Stimulated activated CD8-positive, alpha-beta memory T cell treated with anti-CD3 and anti-CD28 coated beads, Interleukin-12 subunit alpha, Interleukin-12 subunit beta, amount 100 ng/mL, for 24 hours (primary cell): ENCODE measurements at regions not wholly inside any gene's neighbourhood (a gene's known extent, or its start where the extent isn't known, plus 50 kb on each side); places are given as distances from the start of the nearest gene placed in this dataset.
"Not testable (repeated sequence)": the region's sequence is repeated elsewhere in the genome, so short reads cannot be mapped to it uniquely, and the experiment has no call there.

ENCODE experiments used
- DNase-seq: peaks from one replicate; pipeline ENCODE4 v3.0.0-alpha.2; 2020; ENCODE audit errors: extremely low read depth

DNA sequence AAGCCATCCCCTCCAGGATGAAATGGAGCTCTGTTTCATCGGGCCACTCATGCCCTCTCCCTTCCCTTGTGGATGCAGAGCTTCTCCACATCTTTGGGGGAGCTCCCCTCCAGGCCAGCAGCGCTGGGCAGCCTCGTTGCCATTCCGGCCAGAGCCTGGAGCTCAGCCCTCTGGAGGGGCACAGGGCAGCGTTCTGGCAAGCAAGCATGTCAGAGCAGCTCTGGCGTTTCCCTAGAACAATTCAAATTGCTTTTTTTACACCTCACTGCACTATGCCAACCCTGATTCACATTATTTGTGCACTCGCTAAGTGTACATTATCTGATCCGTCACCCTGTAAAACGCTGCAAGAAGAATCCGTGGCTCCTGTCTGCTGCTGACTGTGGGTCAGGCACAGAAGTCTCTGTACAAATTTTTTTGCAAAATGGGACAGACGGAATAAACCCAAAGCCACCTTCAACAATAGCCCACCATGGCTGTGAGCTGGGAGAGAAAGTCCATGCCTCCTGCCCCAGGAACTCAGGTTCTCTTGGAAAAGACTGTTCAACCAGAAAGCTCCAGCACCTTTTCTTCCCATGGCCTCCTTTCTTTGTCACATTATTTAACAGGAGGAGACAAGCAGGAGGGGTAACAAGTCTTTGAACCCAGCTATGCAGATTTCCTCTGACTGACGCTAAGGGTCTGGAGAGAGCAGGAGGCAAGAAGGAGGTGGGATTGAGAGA lies 139.5 kb upstream of the CADM1 start:
- no peak for DNase-seq

DNA sequence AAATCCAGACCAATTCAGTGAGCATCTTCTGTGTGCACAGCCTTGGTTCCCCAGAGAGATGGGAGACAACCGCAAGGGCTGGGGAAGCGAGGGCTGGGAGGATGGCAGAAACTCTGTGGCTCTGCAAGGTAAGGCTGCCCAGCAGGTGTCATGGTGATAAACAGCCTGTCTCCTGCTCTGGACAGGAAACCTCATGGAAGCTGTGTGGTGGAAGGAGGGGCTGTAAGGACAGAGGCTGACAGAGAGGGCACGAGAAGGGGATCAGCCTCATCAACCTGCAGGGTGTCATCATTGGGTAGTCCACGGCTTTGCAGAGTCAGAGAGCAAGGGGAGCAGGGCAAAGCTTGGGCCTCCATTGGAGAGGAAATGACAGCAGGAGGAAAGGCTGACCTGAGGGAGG lies 138.4 kb upstream of the CADM1 start:
- DNase-seq: no peak

DNA sequence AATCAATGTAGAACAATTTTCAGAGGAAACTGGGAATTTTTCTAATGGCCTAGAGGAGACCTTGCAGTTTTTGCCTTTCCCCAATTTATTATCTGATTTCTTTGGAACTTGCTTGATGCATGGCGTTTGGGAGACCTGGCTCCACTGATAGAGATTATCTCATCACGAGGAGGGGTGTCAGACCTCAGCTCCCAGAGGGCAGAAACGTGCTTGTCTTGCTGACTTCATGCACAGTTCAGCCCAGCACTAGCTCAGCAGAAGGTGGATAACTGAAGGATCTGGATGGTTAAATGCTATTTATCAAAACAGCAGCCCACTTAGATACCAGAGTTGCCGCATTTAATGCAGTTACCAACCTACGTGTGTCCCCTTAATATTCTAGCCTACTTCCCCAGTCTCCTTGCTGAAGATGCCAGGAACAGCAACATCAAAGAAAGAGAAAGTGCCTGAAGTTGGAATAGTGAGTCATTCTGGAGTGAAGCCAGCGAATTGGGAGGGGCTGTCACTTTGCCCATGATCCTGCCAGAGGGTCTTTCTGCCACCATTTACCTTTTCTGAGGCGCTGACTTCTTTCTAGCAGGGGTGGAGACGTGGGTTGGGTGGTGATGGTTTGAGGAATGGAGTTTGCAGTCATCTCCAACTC lies 133.5 kb upstream of the CADM1 start:
- DNase-seq: no peak

DNA sequence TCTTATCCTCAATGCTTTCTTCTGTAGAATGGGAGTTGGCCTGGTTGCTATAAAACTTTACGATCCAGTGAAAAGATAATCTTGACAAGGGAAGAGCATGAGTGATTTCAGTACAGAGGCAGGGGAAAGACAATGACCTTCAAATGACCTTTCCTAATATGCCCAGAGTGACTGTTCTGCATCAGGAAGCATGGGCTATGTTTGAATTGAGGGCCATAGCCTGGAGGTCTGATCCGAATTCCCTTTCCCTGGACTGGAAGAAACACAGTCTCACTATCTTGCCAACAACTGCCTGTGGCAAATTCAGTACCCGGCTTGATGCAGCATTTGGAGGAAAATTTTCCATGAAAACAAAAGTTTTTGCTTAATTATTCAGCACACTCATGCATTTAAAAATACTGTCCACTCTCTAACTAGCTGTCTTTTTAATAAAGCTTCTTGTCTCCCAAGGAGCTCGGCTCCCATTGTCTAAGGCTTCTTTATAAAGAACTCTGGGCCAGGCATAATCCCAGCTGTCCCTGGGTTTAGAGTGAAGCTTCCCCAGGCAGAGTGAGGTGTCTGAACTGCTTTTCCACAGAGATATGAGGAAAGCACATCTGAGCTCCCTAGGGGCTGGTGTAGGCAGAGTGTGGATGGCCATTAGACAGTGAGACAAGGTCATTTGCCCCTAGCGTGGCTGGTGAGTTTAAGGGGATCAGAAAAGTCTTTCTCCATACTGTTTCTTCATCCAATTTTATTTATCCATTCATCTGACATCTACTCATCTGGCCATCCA lies 132.7 kb upstream of the CADM1 start:
- no peak for DNase-seq

- not testable (repeated sequence) for DNase-seq
These were observed 129.8 kb upstream of the CADM1 start for GRCh38 chr11:115633977-115634376.

DNA sequence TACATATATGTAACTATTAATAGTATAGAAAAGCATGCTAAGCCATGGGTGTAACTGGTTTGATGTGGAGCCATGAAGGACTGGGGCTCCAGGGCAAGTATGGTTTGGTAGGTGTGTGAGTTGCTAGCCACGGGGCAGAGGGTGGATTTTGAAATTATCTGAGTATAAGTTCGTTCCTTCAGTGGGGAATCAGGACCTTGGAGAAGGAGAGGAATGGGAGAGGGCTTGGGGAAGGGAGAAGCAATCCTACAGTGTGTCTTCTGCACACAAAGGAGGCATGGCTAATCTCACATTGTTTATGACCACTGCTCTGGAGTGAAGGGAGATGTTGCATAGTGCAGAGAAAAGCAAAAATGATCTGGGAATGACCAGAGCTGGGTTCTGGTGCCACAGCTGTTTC lies 127.8 kb upstream of the CADM1 start:
- DNase-seq: no peak

GRCh38 chr11:115631609-115632008 lies 127.4 kb upstream of the CADM1 start:
- no peak for DNase-seq

- DNase-seq: no peak
These were observed 126.0 kb upstream of the CADM1 start for GRCh38 chr11:115630214-115630613.

DNA sequence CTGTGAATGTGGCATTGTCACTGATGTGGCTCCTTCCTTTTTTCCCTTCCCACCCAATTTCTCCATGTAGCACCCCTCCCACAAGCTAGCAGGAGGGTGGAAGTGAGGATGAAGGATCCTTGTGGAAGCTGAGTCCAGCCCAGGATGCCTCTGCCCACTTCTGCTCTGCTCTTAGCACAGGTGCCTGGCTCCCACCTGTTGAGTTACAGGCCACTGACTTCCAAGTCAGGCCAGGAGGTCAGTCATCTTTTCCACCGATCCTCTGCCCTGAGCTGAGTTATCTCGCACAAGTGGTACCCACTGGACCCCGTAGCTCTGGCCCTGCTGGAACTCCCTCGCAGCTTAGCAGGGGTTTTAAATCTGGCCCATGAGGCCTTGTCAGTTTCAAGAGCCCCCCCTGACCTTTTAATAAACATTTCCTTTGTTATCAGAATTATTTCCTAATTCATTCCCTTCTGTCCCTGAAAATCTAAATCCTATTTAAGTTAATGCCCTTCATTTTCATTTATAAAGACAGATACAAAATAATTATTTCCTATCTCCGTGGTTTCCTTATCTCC lies 125.3 kb upstream of the CADM1 start:
- no peak for DNase-seq

- no peak for DNase-seq
These were observed 123.6 kb upstream of the CADM1 start for GRCh38 chr11:115627666-115628460.

GRCh38 chr11:115627071-115627470 lies 122.9 kb upstream of the CADM1 start:
- DNase-seq: no peak

GRCh38 chr11:115626414-115626813 lies 122.2 kb upstream of the CADM1 start:
- no peak for DNase-seq

DNA sequence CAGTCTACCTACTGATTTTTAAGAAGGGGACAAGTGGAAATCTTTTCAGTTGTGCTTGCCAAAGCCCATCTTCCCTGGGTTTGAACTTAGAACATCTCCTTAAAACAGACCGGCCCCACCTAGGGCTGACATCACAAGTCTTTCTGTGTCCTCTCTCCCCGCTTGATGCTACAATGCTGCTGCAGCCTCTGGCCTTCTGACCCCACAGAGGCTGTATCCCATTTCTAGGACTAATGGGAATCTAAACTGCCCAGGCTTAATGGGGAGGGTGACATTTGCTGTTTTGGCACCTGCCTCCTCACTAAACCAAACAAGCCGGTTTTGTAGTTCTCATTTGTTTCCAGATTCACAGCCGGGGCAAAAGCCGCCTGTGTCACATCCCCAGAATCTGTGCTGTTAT lies 121.3 kb upstream of the CADM1 start:
- no peak for DNase-seq

- DNase-seq: no peak
These were observed 119.8 kb upstream of the CADM1 start for GRCh38 chr11:115624065-115624464.

DNA sequence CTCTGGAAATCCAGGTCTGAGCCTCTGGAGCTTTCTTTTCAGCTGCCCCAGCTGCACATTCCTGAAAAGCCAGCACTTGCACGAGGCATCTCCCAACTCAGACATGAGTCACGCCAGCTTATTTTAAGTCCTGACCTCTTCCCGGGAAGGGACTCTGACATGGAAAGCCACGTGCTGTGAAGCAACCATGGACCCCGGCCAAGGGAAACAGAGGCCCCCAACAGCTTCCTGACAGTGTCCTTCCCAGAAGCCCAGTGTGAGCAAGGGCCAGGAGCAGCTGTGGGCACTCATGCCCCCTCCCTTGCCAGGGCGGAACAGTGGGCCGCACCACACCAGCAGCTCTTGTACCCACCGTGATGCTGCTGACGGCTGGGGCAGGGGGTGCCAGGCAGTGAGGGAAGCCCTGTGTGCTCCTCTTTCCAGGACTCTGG lies 118.8 kb upstream of the CADM1 start:
- DNase-seq: no peak

GRCh38 chr11:115618428-115618827 lies 114.2 kb upstream of the CADM1 start:
- no peak for DNase-seq

GRCh38 chr11:115617767-115618166 lies 113.6 kb upstream of the CADM1 start:
- DNase-seq: no peak

DNA sequence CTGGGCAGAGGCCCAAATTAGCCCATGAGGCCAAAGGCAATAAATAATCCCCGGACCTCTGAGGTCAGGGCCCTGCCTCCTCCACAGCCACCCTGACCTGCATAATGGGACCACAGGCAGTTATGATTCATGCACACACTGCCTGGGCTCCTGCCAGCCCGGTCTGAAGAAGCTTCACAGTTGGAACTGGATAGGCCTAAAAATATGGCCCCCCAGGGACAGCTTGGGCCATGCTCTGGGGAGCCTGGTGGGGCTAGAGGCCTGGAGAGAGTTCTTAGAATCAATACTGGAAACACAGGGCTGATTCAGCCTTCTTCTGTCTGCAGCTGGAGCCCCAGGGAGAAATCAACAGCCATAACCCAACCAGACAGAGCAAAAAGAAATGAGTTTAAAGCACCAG lies 112.8 kb upstream of the CADM1 start:
- DNase-seq: no peak

DNA sequence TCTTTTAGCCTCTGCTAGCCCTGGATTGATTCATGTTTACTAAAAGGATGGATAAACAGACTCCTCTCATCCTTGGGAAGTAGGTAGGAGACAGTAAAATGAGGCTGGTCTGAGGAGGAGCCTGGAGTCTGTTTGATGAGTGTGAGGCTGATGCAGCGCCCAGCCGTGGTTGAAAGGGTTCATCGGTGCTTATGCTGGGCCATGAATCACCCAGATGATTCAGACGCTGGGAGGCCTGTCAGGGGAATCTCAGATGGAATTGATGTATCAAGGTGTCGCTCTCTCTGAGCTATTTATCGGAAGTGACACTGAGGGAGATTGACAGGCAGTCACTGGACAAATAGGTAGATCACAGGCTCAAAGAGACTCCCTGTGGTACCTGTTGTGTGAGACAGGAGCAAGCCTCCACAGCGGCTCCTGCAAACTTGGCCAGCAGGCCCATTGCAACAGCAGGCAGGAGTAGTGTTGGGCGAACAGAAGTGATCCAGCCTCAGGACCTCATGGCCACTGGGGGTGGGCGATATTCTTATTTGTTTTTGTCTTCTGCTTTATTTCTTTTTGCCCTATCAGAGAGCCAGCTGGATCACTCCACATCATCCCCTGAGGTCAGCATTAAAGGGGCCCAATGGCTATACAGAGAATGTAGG lies 109.9 kb upstream of the CADM1 start:
- no peak for DNase-seq

DNA sequence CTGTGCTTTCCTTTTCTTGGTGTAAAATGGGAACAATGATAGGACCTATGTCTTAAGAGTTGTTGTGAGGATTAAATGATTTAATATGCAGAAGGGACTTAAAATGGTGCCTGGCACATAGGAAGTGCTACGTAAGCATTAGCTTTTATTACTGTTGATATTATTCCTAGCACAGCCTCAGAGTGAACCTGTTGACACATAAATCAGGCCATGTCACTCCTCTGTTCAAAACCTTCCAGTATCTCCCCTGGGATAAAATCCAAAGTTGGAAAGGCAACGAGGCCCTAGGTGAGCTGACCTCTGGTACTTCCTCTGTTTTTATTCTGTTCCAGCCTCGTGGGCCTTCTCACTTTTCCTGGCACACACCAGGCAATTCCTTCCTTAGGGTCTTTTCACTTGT lies 108.8 kb upstream of the CADM1 start:
- DNase-seq: no peak

GRCh38 chr11:115612046-115612730 lies 108.0 kb upstream of the CADM1 start:
- no peak for DNase-seq
